H9 (cell line): ENCODE measurements at regions not wholly inside any gene's neighbourhood (a gene's known extent, or its start where the extent isn't known, plus 50 kb on each side); places are given as distances from the start of the nearest gene placed in this dataset.

Experiments
- DNase-seq: peaks from one replicate; pipeline ENCODE4 v3.0.0-alpha.2; 2017
- H2AFZ ChIP-seq: one replicate; pipeline ENCODE4 v1.6.1; 2013; ENCODE audit warnings: mild to moderate bottlenecking, low read length, control low read depth, moderate library complexity
- H2AK5ac ChIP-seq: 2 replicates; pipeline ENCODE4 v1.6.1; 2013; ENCODE audit warnings: low read length, control low read depth, mixed read lengths; ENCODE audit not compliant: insufficient read length
- H2BK120ac ChIP-seq: one replicate; pipeline ENCODE4 v1.6.1; 2013; ENCODE audit warnings: low read depth, mild to moderate bottlenecking, low read length, control low read depth, inconsistent platforms; ENCODE audit not compliant: poor library complexity, severe bottlenecking
- H2BK12ac ChIP-seq: 2 replicates; pipeline ENCODE4 v1.6.1; 2013; ENCODE audit warnings: low read length, control low read depth, mixed read lengths, low read depth; ENCODE audit not compliant: insufficient read length
- H2BK15ac ChIP-seq: 2 replicates; pipeline ENCODE4 v1.6.1; 2013; ENCODE audit warnings: low read depth, low read length, control low read depth
- H2BK20ac ChIP-seq: one replicate; pipeline ENCODE4 v1.6.1; 2013; ENCODE audit warnings: low read depth, mild to moderate bottlenecking, low read length, control low read depth, inconsistent platforms; ENCODE audit not compliant: poor library complexity, severe bottlenecking
- H2BK5ac ChIP-seq: 2 replicates; pipeline ENCODE4 v1.6.1; 2013; ENCODE audit warnings: low read length, control low read depth, mixed read lengths; ENCODE audit not compliant: insufficient read length
- H3K14ac ChIP-seq: 2 replicates; pipeline ENCODE4 v1.6.1; 2013; ENCODE audit warnings: low read length, control low read depth; ENCODE audit not compliant: insufficient read depth
- H3K18ac ChIP-seq: 2 replicates; pipeline ENCODE4 v1.6.1; 2013; ENCODE audit warnings: low read depth, mild to moderate bottlenecking, mixed read lengths, low read length, control low read depth; ENCODE audit not compliant: insufficient read length
- H3K23ac ChIP-seq: 2 replicates; pipeline ENCODE4 v1.6.1; 2013; ENCODE audit warnings: low read length, control low read depth, mixed read lengths, low read depth; ENCODE audit not compliant: insufficient read length
- H3K23me2 ChIP-seq: 2 replicates; pipeline ENCODE4 v1.6.1; 2013; ENCODE audit warnings: low read depth, mild to moderate bottlenecking, mixed read lengths, low read length, control low read depth; ENCODE audit not compliant: insufficient read length, poor library complexity, severe bottlenecking
- H3K27ac ChIP-seq: 2 replicates; pipeline ENCODE4 v1.5.1; 2013; ENCODE audit warnings: low read length, control low read depth, mixed read lengths, low read depth; ENCODE audit not compliant: insufficient read length
- H3K27me3 ChIP-seq: 2 replicates; pipeline ENCODE4 v1.6.1; 2013; ENCODE audit warnings: low read length, control low read depth, inconsistent platforms; ENCODE audit not compliant: insufficient read depth
- H3K4ac ChIP-seq: 2 replicates; pipeline ENCODE4 v1.6.1; 2013; ENCODE audit warnings: low read depth, mild to moderate bottlenecking, control low read depth, inconsistent platforms, low read length, moderate library complexity
- H3K4me1 ChIP-seq: 2 replicates; pipeline ENCODE4 v1.6.1; 2013; ENCODE audit warnings: low read length, control low read depth, inconsistent platforms; ENCODE audit not compliant: insufficient read depth
- H3K4me2 ChIP-seq: 2 replicates; pipeline ENCODE4 v1.6.1; 2013; ENCODE audit warnings: low read length, control low read depth, mixed read lengths; ENCODE audit not compliant: insufficient read length, insufficient read depth
- H3K56ac ChIP-seq: 2 replicates; pipeline ENCODE4 v1.6.1; 2013; ENCODE audit warnings: low read depth, mild to moderate bottlenecking, mixed read lengths, low read length, control low read depth; ENCODE audit not compliant: insufficient read length
- H3K79me1 ChIP-seq: 2 replicates; pipeline ENCODE4 v1.6.1; 2013; ENCODE audit warnings: low read depth, mild to moderate bottlenecking, moderate library complexity, low read length, control low read depth, inconsistent platforms; ENCODE audit not compliant: insufficient read depth, poor library complexity, severe bottlenecking
- H3K79me2 ChIP-seq: 2 replicates; pipeline ENCODE4 v1.6.1; 2013; ENCODE audit warnings: low read length, control low read depth, inconsistent platforms; ENCODE audit not compliant: insufficient read depth
- H3K9ac ChIP-seq: 2 replicates; pipeline ENCODE4 v1.6.1; 2013; ENCODE audit warnings: low read length, control low read depth, mixed read lengths; ENCODE audit not compliant: insufficient read length; ENCODE audit errors: extremely low read depth
- H3K9me3 ChIP-seq: one replicate; pipeline ENCODE4 v1.6.1; 2013; ENCODE audit warnings: low read depth, low read length, inconsistent platforms; ENCODE audit not compliant: control insufficient read depth
- H3T11ph ChIP-seq: one replicate; pipeline ENCODE4 v1.6.1; 2013; ENCODE audit warnings: mild to moderate bottlenecking, low read length, control low read depth, inconsistent platforms
- H4K20me1 ChIP-seq: one replicate; pipeline ENCODE4 v1.6.1; 2013; ENCODE audit not compliant: control insufficient read depth, insufficient read length, insufficient read depth
- H4K5ac ChIP-seq: 2 replicates; pipeline ENCODE4 v1.6.1; 2013; ENCODE audit warnings: low read depth, mild to moderate bottlenecking, mixed read lengths, low read length, control low read depth; ENCODE audit not compliant: insufficient read length
- H4K8ac ChIP-seq: replicated peaks from 2 replicates; pipeline ENCODE4 v1.6.1; 2013; ENCODE audit warnings: low read length, control low read depth, mixed read lengths, low read depth; ENCODE audit not compliant: insufficient read length
- H4K91ac ChIP-seq: 2 replicates; pipeline ENCODE4 v1.6.1; 2013; ENCODE audit warnings: low read depth, mild to moderate bottlenecking, moderate library complexity, mixed read lengths, low read length, control low read depth; ENCODE audit not compliant: insufficient read length
- H3K27ac Mint-ChIP-seq, 3 experiments: 2 replicates in 2 of 3; 3 replicates in 1 of 3; pipeline ENCODE4 v1.8.0; 2020 to 2021; ENCODE audit warnings: mixed read lengths in 3 of 3, mild to moderate bottlenecking in 1 of 3, moderate library complexity in 1 of 3
- H3K27me3 Mint-ChIP-seq: 2 replicates; pipeline ENCODE4 v1.8.0; 2021; ENCODE audit warnings: low read depth, mild to moderate bottlenecking, moderate library complexity, mixed read lengths
- H3K36me3 Mint-ChIP-seq, 3 experiments: 2 replicates in 2 of 3; 3 replicates in 1 of 3; pipeline ENCODE4 v1.8.0; 2020 to 2021; ENCODE audit warnings: low read depth in 3 of 3, mixed read lengths in 3 of 3; ENCODE audit not compliant: insufficient read depth in 1 of 3
- H3K4me1 Mint-ChIP-seq, 2 experiments: 2 replicates each; pipeline ENCODE4 v1.8.0; 2020; ENCODE audit warnings: mixed read lengths in 2 of 2
- H3K4me3 Mint-ChIP-seq, 2 experiments: 2 replicates in 1 of 2; 3 replicates in 1 of 2; pipeline ENCODE4 v1.8.0; 2020 to 2021; ENCODE audit warnings: mild to moderate bottlenecking in 2 of 2, mixed read lengths in 2 of 2, moderate library complexity in 1 of 2
- H3K9me3 Mint-ChIP-seq, 2 experiments: 2 replicates in 1 of 2; 3 replicates in 1 of 2; pipeline ENCODE4 v1.8.0; 2020; ENCODE audit warnings: mild to moderate bottlenecking in 2 of 2, mixed read lengths in 2 of 2, moderate library complexity in 1 of 2
- WGBS: extraction: QIAGEN DNeasy Blood & Tissue Kit; methylation state at CpG from one replicate; pipeline ENCODE4 v1.1.7; 2013; ENCODE audit warnings: missing lambda C conversion rate, low lambda C conversion rate, mixed read lengths; ENCODE audit not compliant: insufficient read length; ENCODE audit errors: extremely low coverage; 5-methylcytosine and 5-hydroxymethylcytosine counted together
- TF ChIP-seq, protein P1 (sequence below): fragments of 200-600 bp; sonication (generic); conservative IDR thresholded peaks from 3 replicates; pipeline ENCODE4 v1.8.0; 2021; ENCODE audit warnings: antibody characterized with exemption, mild to moderate bottlenecking

DNA sequence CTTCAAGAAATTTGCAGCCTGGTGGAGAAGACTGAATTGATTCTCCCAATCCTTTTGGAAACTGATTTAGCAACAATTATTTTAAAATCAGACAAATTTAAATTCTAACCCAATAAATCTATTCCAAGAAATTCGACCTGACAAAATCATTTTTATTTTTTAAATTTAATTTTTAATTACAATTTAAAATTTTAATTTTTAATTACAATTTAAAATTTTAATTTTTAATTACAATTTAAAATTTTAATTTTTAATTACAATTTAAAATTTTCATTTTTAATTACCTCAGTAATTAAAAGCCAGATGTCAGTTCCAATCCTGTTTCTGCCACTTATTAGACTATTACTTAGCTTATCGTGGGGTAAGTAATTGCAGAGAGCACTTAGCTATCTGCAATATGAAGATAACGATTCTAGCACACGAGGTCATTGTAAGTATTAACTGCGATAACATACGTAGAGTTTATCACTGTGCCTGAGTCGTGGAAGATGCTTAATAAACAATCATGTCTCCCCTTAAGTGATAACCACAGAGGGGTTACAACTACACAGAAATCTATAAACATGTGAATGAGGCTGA is 346.4 kb upstream of the SLC24A2 start:
- Histone ChIP-seq H3K4ac (no peak overlapping the region), H3K14ac (no peak overlapping the region), H3K9ac (no peak overlapping the region), H3K23ac (no peak overlapping the region), H4K5ac (no peak overlapping the region), H3K23me2 (no peaks in the 10 kb centered on the region), H3K27ac (no peak overlapping the region), H2BK20ac (no peak overlapping the region), H3K18ac (no peak overlapping the region), H4K91ac (no peak overlapping the region), H3T11ph (no peak overlapping the region), H2BK15ac (no peak overlapping the region), H4K20me1 (no peaks in the 10 kb centered on the region), H3K9me3 (no peaks in the 10 kb centered on the region), H3K27me3 (no peaks in the 10 kb centered on the region), H2BK5ac (no peak overlapping the region), H4K8ac (no peak overlapping the region), H3K56ac (no peak overlapping the region), H3K4me2 (no peak overlapping the region), H3K4me1 (no peaks in the 10 kb centered on the region), H2AFZ (no peak overlapping the region), H2AK5ac (no peak overlapping the region), H3K79me2 (no peaks in the 10 kb centered on the region), H2BK12ac (no peak overlapping the region), H3K79me1 (no peaks in the 10 kb centered on the region), H2BK120ac (no peak overlapping the region)
- WGBS: 100% methylated on average over 1 of the region's 7 CpGs
- TF ChIP-seq, protein P1, sequence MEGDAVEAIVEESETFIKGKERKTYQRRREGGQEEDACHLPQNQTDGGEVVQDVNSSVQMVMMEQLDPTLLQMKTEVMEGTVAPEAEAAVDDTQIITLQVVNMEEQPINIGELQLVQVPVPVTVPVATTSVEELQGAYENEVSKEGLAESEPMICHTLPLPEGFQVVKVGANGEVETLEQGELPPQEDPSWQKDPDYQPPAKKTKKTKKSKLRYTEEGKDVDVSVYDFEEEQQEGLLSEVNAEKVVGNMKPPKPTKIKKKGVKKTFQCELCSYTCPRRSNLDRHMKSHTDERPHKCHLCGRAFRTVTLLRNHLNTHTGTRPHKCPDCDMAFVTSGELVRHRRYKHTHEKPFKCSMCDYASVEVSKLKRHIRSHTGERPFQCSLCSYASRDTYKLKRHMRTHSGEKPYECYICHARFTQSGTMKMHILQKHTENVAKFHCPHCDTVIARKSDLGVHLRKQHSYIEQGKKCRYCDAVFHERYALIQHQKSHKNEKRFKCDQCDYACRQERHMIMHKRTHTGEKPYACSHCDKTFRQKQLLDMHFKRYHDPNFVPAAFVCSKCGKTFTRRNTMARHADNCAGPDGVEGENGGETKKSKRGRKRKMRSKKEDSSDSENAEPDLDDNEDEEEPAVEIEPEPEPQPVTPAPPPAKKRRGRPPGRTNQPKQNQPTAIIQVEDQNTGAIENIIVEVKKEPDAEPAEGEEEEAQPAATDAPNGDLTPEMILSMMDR: no peak
- Mint-ChIP-seq H3K4me1 (peaks cover 16 to 17% of the 10 kb centered on the region in 2 experiments), H3K27me3 (no peaks in the 10 kb centered on the region), H3K27ac (no peak overlapping the region), H3K36me3 (no peaks in the 10 kb centered on the region), H3K9me3 (no peaks in the 10 kb centered on the region), H3K4me3 (no peak overlapping the region)
- no peak for DNase-seq
